Fibroblast of skin of left biceps (primary cell): ENCODE measurements at regions not wholly inside any gene's neighbourhood (a gene's known extent, or its start where the extent isn't known, plus 50 kb on each side); places are given as distances from the start of the nearest gene placed in this dataset.
"Not testable (repeated sequence)": the region's sequence is repeated elsewhere in the genome, so short reads cannot be mapped to it uniquely, and the experiment has no call there.

Source experiments
- DNase-seq, 2 experiments: peaks; one replicate each; pipeline ENCODE4 v3.0.0-alpha.2; 2013; ENCODE audit warnings: low read depth in 2 of 2

- no peak for DNase-seq
Measured at GRCh38 chrX:110511238-110511637, 152.6 kb downstream of the RTL9 start.

GRCh38 chrX:110512341-110512740 is 153.7 kb downstream of the RTL9 start:
- no peak for DNase-seq

GRCh38 chrX:110514509-110514908 is 155.9 kb downstream of the RTL9 start:
- no peak for DNase-seq

GRCh38 chrX:110519501-110519900 is 160.9 kb downstream of the RTL9 start:
- no peak for DNase-seq

- no peak for DNase-seq
Measured at GRCh38 chrX:110519906-110520452, 161.3 kb downstream of the RTL9 start.

GRCh38 chrX:110520652-110521051 is 162.0 kb downstream of the RTL9 start:
- DNase-seq, result not testable (repeated sequence)

- DNase-seq, result no peak
Measured at GRCh38 chrX:110531873-110532580, 173.4 kb downstream of the RTL9 start.

- DNase-seq, result no peak
Measured at GRCh38 chrX:110532581-110532931, 173.9 kb downstream of the RTL9 start.

- DNase-seq, result no peak
Measured at GRCh38 chrX:110536816-110537215, 178.2 kb downstream of the RTL9 start.

GRCh38 chrX:110541266-110541665 is 182.6 kb downstream of the RTL9 start:
- DNase-seq, result no peak

GRCh38 chrX:110550854-110551253 is 192.2 kb downstream of the RTL9 start:
- DNase-seq, result not testable (repeated sequence)

- no peak for DNase-seq
Measured at GRCh38 chrX:110557864-110558263, 199.2 kb downstream of the RTL9 start.

- DNase-seq, result no peak
Measured at GRCh38 chrX:110558406-110558805, 199.8 kb downstream of the RTL9 start.

- DNase-seq, result peak; percentile 26 to 34
Measured at GRCh38 chrX:110561034-110561433, 202.4 kb downstream of the RTL9 start.

GRCh38 chrX:110563282-110563681 is 204.6 kb downstream of the RTL9 start:
- peak; percentile 12 to 24 for DNase-seq

GRCh38 chrX:110568441-110568840 is 209.8 kb downstream of the RTL9 start:
- no peak for DNase-seq

- DNase-seq, result no peak
Measured at GRCh38 chrX:110569506-110569905, 210.9 kb downstream of the RTL9 start.

- no peak for DNase-seq
Measured at GRCh38 chrX:110578270-110578669, 217.3 kb downstream of the CHRDL1 start.

GRCh38 chrX:110584083-110584482 is 211.5 kb downstream of the CHRDL1 start:
- DNase-seq, result no peak

- DNase-seq, result no peak
Measured at GRCh38 chrX:110588164-110588563, 207.5 kb downstream of the CHRDL1 start.

- no peak for DNase-seq
Measured at GRCh38 chrX:110588853-110589252, 206.8 kb downstream of the CHRDL1 start.

- DNase-seq, result no peak
Measured at GRCh38 chrX:110600745-110601310, 194.8 kb downstream of the CHRDL1 start.

GRCh38 chrX:110614596-110614995 is 181.0 kb downstream of the CHRDL1 start:
- DNase-seq, result no peak
